GM19463 (cell line): ENCODE measurements at regions not wholly inside any gene's neighbourhood (a gene's known extent, or its start where the extent isn't known, plus 50 kb on each side); places are given as distances from the start of the nearest gene placed in this dataset.
"Not testable (repeated sequence)": the region's sequence is repeated elsewhere in the genome, so short reads cannot be mapped to it uniquely, and the experiment has no call there.

Source experiments
- ATAC-seq: cut with Tn5 transposase; IDR thresholded peaks from one replicate; pipeline ENCODE4 v1.9.1; 2021; ENCODE audit warnings: mild to moderate bottlenecking, moderate library complexity; ENCODE audit not compliant: unreplicated experiment

GRCh38 chr16:29246091-29246490, 160.4 kb downstream of the NPIPB11 start:
- not testable (repeated sequence) for ATAC-seq

- no peak for ATAC-seq
Measured at GRCh38 chr16:29237971-29238370, 168.5 kb downstream of the NPIPB11 start.

GRCh38 chr16:29237495-29237894, 169.0 kb downstream of the NPIPB11 start:
- not testable (repeated sequence) for ATAC-seq

- not testable (repeated sequence) for ATAC-seq
Measured at GRCh38 chr16:29237023-29237422, 169.5 kb downstream of the NPIPB11 start.

GRCh38 chr16:29235836-29236370, 170.6 kb downstream of the NPIPB11 start:
- not testable (repeated sequence) for ATAC-seq

- not testable (repeated sequence) for ATAC-seq
Measured at GRCh38 chr16:29234536-29235275, 171.8 kb downstream of the NPIPB11 start.

GRCh38 chr16:29233705-29234404, 172.7 kb downstream of the NPIPB11 start:
- not testable (repeated sequence) for ATAC-seq

GRCh38 chr16:29232811-29233704, 173.5 kb downstream of the NPIPB11 start:
- no peak for ATAC-seq

GRCh38 chr16:29232160-29232705, 174.3 kb downstream of the NPIPB11 start:
- not testable (repeated sequence) for ATAC-seq

GRCh38 chr16:29231244-29231643, 175.3 kb downstream of the NPIPB11 start:
- ATAC-seq: no peak

- ATAC-seq: no peak
Measured at GRCh38 chr16:29230671-29231096, 175.8 kb downstream of the NPIPB11 start.

GRCh38 chr16:29230006-29230668, 176.4 kb downstream of the NPIPB11 start:
- not testable (repeated sequence) for ATAC-seq

GRCh38 chr16:29229616-29230005, 176.9 kb downstream of the NPIPB11 start:
- ATAC-seq: not testable (repeated sequence)

GRCh38 chr16:29228664-29229611, 177.6 kb downstream of the NPIPB11 start:
- ATAC-seq: not testable (repeated sequence)

- ATAC-seq: peak; percentile 73
Measured at GRCh38 chr16:29227751-29228663, 178.5 kb downstream of the NPIPB11 start.

- no peak for ATAC-seq
Measured at GRCh38 chr16:29226782-29227181, 179.7 kb downstream of the NPIPB11 start.

GRCh38 chr16:29224675-29225074, 181.8 kb downstream of the NPIPB11 start:
- not testable (repeated sequence) for ATAC-seq

- ATAC-seq: not testable (repeated sequence)
Measured at GRCh38 chr16:29222615-29223014, 183.9 kb downstream of the NPIPB11 start.
